ENCODE measurements at regions not wholly inside any gene's neighbourhood (a gene's known extent, or its start where the extent isn't known, plus 50 kb on each side); places are given as distances from the start of the nearest gene placed in this dataset.

GRCh38 chr5:174430940-174431339 lies 293.4 kb upstream of the MSX2 start:
- ATAC-seq (replicated peaks in 1 of 2), result no peak
- Mint-ChIP-seq H3K4me3 (no peak overlapping the region), H3K36me3 (ENCODE audit: insufficient read depth in 2 of 2) (no peaks in the 10 kb centered on the region), H3K27me3 (ENCODE audit: low read depth) (peaks cover 5% of the 10 kb centered on the region), H3K27ac (no peak overlapping the region), H3K9me3 (no peaks in the 10 kb centered on the region), H3K4me1 (ENCODE audit: low read depth) (no peaks in the 10 kb centered on the region)
- no peak for DNase-seq

GRCh38 chr5:174431504-174431903 lies 292.9 kb upstream of the MSX2 start:
- Mint-ChIP-seq H3K36me3 (ENCODE audit: insufficient read depth in 2 of 2) (no peaks in the 10 kb centered on the region), H3K27ac (no peak overlapping the region), H3K4me1 (ENCODE audit: low read depth) (no peaks in the 10 kb centered on the region), H3K27me3 (ENCODE audit: low read depth) (peaks cover 5% of the 10 kb centered on the region), H3K9me3 (no peaks in the 10 kb centered on the region), H3K4me3 (no peak overlapping the region)
- no peak for ATAC-seq (replicated peaks in 1 of 2)
- DNase-seq, result no peak

- Mint-ChIP-seq H3K9me3 (peaks cover 2 to 3% of the 10 kb centered on the region in 2 donors), H3K27me3 (ENCODE audit: low read depth) (peaks cover 5% of the 10 kb centered on the region), H3K27ac (no peak overlapping the region), H3K4me1 (ENCODE audit: low read depth) (no peaks in the 10 kb centered on the region), H3K36me3 (ENCODE audit: insufficient read depth in 2 of 2) (no peaks in the 10 kb centered on the region), H3K4me3 (no peak overlapping the region)
- DNase-seq (no peak), ATAC-seq (replicated peaks in 1 of 2) (no peak)
Measured at GRCh38 chr5:174433098-174433497, 291.3 kb upstream of the MSX2 start.

- Mint-ChIP-seq H3K4me1 (ENCODE audit: low read depth) (no peaks in the 10 kb centered on the region), H3K36me3 (ENCODE audit: insufficient read depth in 2 of 2) (no peaks in the 10 kb centered on the region), H3K27me3 (ENCODE audit: low read depth) (peaks cover 5% of the 10 kb centered on the region), H3K27ac (no peak overlapping the region), H3K4me3 (no peak overlapping the region), H3K9me3 (peaks cover 3 to 11% of the 10 kb centered on the region in 2 donors)
- ATAC-seq (replicated peaks in 1 of 2) (no peak), DNase-seq (no peak)
Measured at GRCh38 chr5:174436750-174437149, 287.6 kb upstream of the MSX2 start.

- ATAC-seq (replicated peaks in 1 of 2), result no peak
- no peak for DNase-seq
- peaks cover 1 to 5% of the 10 kb centered on the region in 2 donors for H3K36me3 Mint-ChIP-seq (ENCODE audit: insufficient read depth in 2 of 2)
- H3K4me3 Mint-ChIP-seq, result no peak overlapping the region
- H3K4me1 Mint-ChIP-seq (ENCODE audit: low read depth), result no peaks in the 10 kb centered on the region
- no peak overlapping the region for H3K27ac Mint-ChIP-seq
- H3K27me3 Mint-ChIP-seq (ENCODE audit: low read depth), result no peaks in the 10 kb centered on the region
- peaks cover 4 to 5% of the 10 kb centered on the region in 2 donors for H3K9me3 Mint-ChIP-seq
Measured at GRCh38 chr5:174444479-174445188, 279.7 kb upstream of the MSX2 start.

GRCh38 chr5:174446446-174446845 lies 277.9 kb upstream of the MSX2 start:
- Mint-ChIP-seq H3K36me3 (ENCODE audit: insufficient read depth in 2 of 2) (peaks cover 1 to 5% of the 10 kb centered on the region in 2 donors), H3K4me1 (ENCODE audit: low read depth) (no peaks in the 10 kb centered on the region), H3K27ac (no peak overlapping the region), H3K4me3 (no peak overlapping the region), H3K27me3 (ENCODE audit: low read depth) (no peaks in the 10 kb centered on the region), H3K9me3 (peaks cover 0 to 5% of the 10 kb centered on the region in 2 donors)
- no peak for ATAC-seq (replicated peaks in 1 of 2)
- no peak for DNase-seq

GRCh38 chr5:174446988-174447387 lies 277.4 kb upstream of the MSX2 start:
- H3K36me3 Mint-ChIP-seq (ENCODE audit: insufficient read depth in 2 of 2), result peaks cover 1 to 5% of the 10 kb centered on the region in 2 donors
- H3K27ac Mint-ChIP-seq, result no peak overlapping the region
- ATAC-seq (replicated peaks in 1 of 2), result no peak
- no peaks in the 10 kb centered on the region for H3K27me3 Mint-ChIP-seq (ENCODE audit: low read depth)
- no peak overlapping the region for H3K4me3 Mint-ChIP-seq
- H3K4me1 Mint-ChIP-seq (ENCODE audit: low read depth), result no peaks in the 10 kb centered on the region
- H3K9me3 Mint-ChIP-seq, result peaks cover 0 to 4% of the 10 kb centered on the region in 2 donors
- DNase-seq, result no peak

- no peaks in the 10 kb centered on the region for H3K27me3 Mint-ChIP-seq (ENCODE audit: low read depth)
- H3K9me3 Mint-ChIP-seq, result peaks cover 0 to 1% of the 10 kb centered on the region in 2 donors
- H3K4me1 Mint-ChIP-seq (ENCODE audit: low read depth), result no peaks in the 10 kb centered on the region
- no peak for ATAC-seq (replicated peaks in 1 of 2)
- H3K4me3 Mint-ChIP-seq, result no peak overlapping the region
- H3K27ac Mint-ChIP-seq, result no peak overlapping the region
- H3K36me3 Mint-ChIP-seq (ENCODE audit: insufficient read depth in 2 of 2), result peaks cover 1 to 5% of the 10 kb centered on the region in 2 donors
- DNase-seq, result no peak
Measured at GRCh38 chr5:174448041-174448440, 276.3 kb upstream of the MSX2 start.

- H3K9me3 Mint-ChIP-seq, result peaks cover 0 to 1% of the 10 kb centered on the region in 2 donors
- ATAC-seq (replicated peaks in 1 of 2) (no peak), DNase-seq (no peak)
- peaks cover 4% of the 10 kb centered on the region for H3K4me1 Mint-ChIP-seq (ENCODE audit: low read depth)
- H3K36me3 Mint-ChIP-seq (ENCODE audit: insufficient read depth in 2 of 2), result peaks cover 1 to 5% of the 10 kb centered on the region in 2 donors
- no peaks in the 10 kb centered on the region for H3K27me3 Mint-ChIP-seq (ENCODE audit: low read depth)
- no peak overlapping the region for H3K4me3 Mint-ChIP-seq
- H3K27ac Mint-ChIP-seq, result no peak overlapping the region
Measured at GRCh38 chr5:174448662-174449061, 275.7 kb upstream of the MSX2 start.

GRCh38 chr5:174453690-174454089 lies 270.7 kb upstream of the MSX2 start:
- Mint-ChIP-seq H3K4me1 (ENCODE audit: low read depth) (peaks cover 16% of the 10 kb centered on the region), H3K4me3 (peak overlapping the region; percentile 23 to 65), H3K27me3 (ENCODE audit: low read depth) (no peaks in the 10 kb centered on the region), H3K36me3 (ENCODE audit: insufficient read depth in 2 of 2) (peaks cover 0 to 1% of the 10 kb centered on the region in 2 donors), H3K9me3 (peaks cover 1 to 2% of the 10 kb centered on the region in 2 donors), H3K27ac (peak overlapping the region; percentile 76)
- DNase-seq (no peak), ATAC-seq (replicated peaks in 1 of 2) (no peak)

GRCh38 chr5:174454464-174454863 lies 269.9 kb upstream of the MSX2 start:
- Mint-ChIP-seq H3K36me3 (ENCODE audit: insufficient read depth in 2 of 2) (no peaks in the 10 kb centered on the region), H3K27ac (no peak overlapping the region), H3K4me3 (peak overlapping the region; percentile 23 to 65), H3K9me3 (peaks cover 1 to 2% of the 10 kb centered on the region in 2 donors), H3K4me1 (ENCODE audit: low read depth) (peaks cover 16% of the 10 kb centered on the region), H3K27me3 (ENCODE audit: low read depth) (no peaks in the 10 kb centered on the region)
- DNase-seq (no peak), ATAC-seq (replicated peaks in 1 of 2) (peak in 1 of 2 donors; percentile 65)

GRCh38 chr5:174454890-174455289 lies 269.5 kb upstream of the MSX2 start:
- ATAC-seq (replicated peaks in 1 of 2), result no peak

GRCh38 chr5:174455301-174455700 lies 269.1 kb upstream of the MSX2 start:
- ATAC-seq (replicated peaks in 1 of 2) (no peak), DNase-seq (no peak)
- Mint-ChIP-seq H3K4me3 (no peak overlapping the region), H3K36me3 (ENCODE audit: insufficient read depth in 2 of 2) (no peaks in the 10 kb centered on the region), H3K27ac (no peak overlapping the region), H3K9me3 (peaks cover 0 to 2% of the 10 kb centered on the region in 2 donors), H3K27me3 (ENCODE audit: low read depth) (no peaks in the 10 kb centered on the region), H3K4me1 (ENCODE audit: low read depth) (peaks cover 16% of the 10 kb centered on the region)

More at GRCh38 chr5:174454890-174455289, 269.5 kb upstream of the MSX2 start:
- DNase-seq, result no peak
- Mint-ChIP-seq H3K4me1 (ENCODE audit: low read depth) (peaks cover 16% of the 10 kb centered on the region), H3K4me3 (peak overlapping the region in 1 of 2 donors; percentile 65), H3K36me3 (ENCODE audit: insufficient read depth in 2 of 2) (no peaks in the 10 kb centered on the region), H3K27ac (no peak overlapping the region), H3K27me3 (ENCODE audit: low read depth) (no peaks in the 10 kb centered on the region), H3K9me3 (peaks cover 0 to 2% of the 10 kb centered on the region in 2 donors)

GRCh38 chr5:174457141-174457678 lies 267.2 kb upstream of the MSX2 start:
- H3K27me3 Mint-ChIP-seq (ENCODE audit: low read depth), result no peaks in the 10 kb centered on the region
- H3K36me3 Mint-ChIP-seq (ENCODE audit: insufficient read depth in 2 of 2), result no peaks in the 10 kb centered on the region
- ATAC-seq (replicated peaks in 1 of 2) (no peak), DNase-seq (no peak)
- H3K9me3 Mint-ChIP-seq, result peaks cover 0 to 2% of the 10 kb centered on the region in 2 donors
- H3K4me3 Mint-ChIP-seq, result no peak overlapping the region
- H3K27ac Mint-ChIP-seq, result no peak overlapping the region
- peaks cover 16% of the 10 kb centered on the region for H3K4me1 Mint-ChIP-seq (ENCODE audit: low read depth)

Data from activated T-cell treated with anti-CD3 and anti-CD28 coated beads, Interleukin-2, amount 50 U/mL, for 72 hours (primary cell).